PC-3 (cell line): ENCODE measurements at regions not wholly inside any gene's neighbourhood (a gene's known extent, or its start where the extent isn't known, plus 50 kb on each side); places are given as distances from the start of the nearest gene placed in this dataset.

Experiments used
- CTCF ChIP-seq: fragments of 300-600 bp; sonication (generic); conservative IDR thresholded peaks from 2 replicates; pipeline ENCODE4 v1.5.1; 2017; ENCODE audit warnings: antibody characterized with exemption, low read depth, mild to moderate bottlenecking, low read length
- EZH2 ChIP-seq: fragments of 300-600 bp; sonication (generic); IDR thresholded peaks from one replicate; pipeline ENCODE4 v1.6.1; 2017; ENCODE audit warnings: antibody characterized with exemption, mild to moderate bottlenecking, low read length; ENCODE audit not compliant: unreplicated experiment
- EZH2phosphoT487 ChIP-seq: fragments of 300-600 bp; sonication (generic); IDR thresholded peaks from 2 replicates; pipeline ENCODE4 v1.6.1; 2018; ENCODE audit warnings: mild to moderate bottlenecking, antibody characterized with exemption, low read length, borderline replicate concordance

- TF ChIP-seq CTCF (no peak), EZH2phosphoT487 (no peak), EZH2 (no peak)
Measured at GRCh38 chr4:138113819-138114400, 128.2 kb downstream of the SLC7A11 start.
